HL-60/S4 treated with phorbol 12-myristate 13-acetate at 8.2 ng/mL for 4 days and 3 days (cell line): ENCODE measurements at regions not wholly inside any gene's neighbourhood (a gene's known extent, or its start where the extent isn't known, plus 50 kb on each side); places are given as distances from the start of the nearest gene placed in this dataset.

Experiments
- in situ Hi-C: fragments of 300-500 bp; cut with MboI; formaldehyde crosslinking; loops from 2 replicates; pipeline ENCODE4 v1.15.0; 2022; ENCODE audit warnings: low sequenced_read_pairs

DNA sequence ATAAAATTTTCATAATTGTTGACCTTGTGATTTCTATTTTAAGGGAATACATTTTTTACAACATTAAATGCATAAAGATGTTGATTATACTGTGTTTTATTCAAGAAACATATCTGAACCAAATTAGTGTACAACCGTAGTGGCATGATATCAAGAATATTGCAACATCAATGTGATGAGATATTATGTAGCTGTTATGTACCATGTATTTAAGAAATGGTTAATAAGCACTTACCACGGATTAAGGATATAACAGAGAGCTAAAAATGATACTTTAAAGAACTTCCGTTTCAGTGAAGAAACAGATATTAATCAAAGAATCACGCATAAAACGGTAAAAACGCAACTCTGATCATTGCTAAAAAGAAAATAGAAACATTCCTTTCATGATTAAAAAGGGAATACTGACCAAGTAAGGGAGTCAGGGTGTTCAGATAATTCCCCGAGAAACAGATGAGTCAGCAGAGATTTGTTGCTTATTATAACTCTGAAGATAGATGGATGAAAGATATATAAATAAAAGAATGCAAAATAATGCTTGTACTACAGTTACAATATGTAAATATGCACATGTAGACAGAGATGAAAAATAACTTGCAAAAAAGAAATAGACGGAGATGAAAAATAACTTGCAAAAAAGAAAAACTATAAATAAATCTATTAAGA lies 281.9 kb upstream of the MAF start:
- in situ Hi-C loops = loop anchor here (25.0 kb wide), 1 partner anchor 95 kb away; no protein-coding TSS in a partner anchor

DNA sequence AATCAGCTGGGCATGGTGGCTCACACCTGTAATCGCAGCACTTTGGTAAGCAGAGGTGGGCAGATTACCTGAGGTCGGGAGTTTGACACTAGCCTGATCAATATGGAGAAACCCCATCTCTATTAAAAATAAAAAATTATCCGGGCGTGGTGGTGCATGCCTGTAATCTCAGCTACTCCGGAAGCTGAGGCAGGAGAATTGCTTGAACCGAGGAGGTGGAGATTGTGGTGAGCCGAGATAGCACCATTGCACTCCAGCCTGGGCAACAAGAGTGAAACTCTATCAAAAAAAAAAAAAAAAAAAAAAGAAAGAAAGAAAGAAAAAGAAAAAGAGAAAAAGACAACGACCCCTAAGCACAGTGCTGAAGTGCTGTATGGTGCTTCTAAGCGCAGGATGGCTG lies 280.6 kb upstream of the MAF start:
- in situ Hi-C loops = loop anchor here (25.0 kb wide), 1 partner anchor 94 kb away; no protein-coding TSS in a partner anchor

DNA sequence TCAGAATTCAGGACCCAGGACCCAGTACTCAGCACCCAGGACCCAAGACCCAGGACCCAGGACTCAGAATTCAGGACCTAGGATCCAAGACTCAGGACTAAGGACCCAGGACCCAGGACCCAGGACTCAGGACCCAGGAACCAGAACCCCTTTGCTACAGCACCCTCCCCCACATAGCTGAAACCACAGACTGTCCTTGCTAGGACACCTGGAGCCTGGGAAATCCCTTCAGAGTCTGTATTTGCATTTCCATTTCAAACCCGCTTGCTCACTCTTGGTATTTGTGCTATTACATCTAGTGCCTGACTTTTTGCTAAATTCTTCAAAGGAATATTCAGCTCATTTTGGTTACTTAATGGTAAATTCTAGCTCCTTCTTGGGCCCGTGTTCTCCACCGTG lies 275.8 kb upstream of the MAF start:
- in situ Hi-C loops = loop anchor here (25.0 kb wide), 1 partner anchor 89 kb away; no protein-coding TSS in a partner anchor

DNA sequence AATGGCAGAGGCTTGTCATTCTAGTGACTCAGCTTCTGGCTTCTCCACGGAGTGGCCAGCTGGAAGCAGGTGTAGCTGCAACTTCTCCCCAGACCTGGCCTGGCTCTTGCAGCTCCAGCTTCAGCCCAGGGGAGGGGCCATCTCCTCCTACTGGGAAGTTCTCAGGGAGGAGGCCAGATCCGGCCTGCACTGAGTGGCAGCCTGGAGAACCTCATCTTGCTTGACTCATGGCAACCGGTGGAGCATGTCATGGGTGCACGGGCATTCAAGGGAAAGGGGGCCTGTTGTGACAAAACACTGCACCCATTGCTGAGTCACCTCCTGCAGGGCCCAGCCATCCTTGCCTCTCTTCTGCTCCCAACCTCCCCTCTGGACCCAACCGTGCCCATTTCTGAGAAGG lies 273.9 kb upstream of the MAF start:
- in situ Hi-C loops = no loop called here

DNA sequence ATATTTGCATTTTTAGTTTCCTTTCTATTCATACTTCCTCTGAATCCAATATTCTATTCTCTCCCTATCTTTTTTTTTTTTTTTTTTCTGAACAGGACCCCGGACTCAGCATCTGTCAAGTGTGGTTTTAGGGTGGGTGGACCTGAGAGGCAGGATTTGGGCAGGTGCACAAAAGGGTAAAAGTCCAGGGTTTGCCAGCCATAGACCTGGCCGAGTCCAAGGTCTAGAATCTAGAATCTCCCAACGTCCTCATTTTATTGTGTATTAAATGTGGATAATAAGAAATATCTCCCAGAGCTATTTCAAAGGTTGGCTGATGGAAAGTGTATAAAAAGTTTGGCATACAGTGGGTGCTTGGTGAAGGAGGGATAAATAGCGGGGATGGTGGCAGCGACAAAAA lies 273.3 kb upstream of the MAF start:
- in situ Hi-C loops = no loop called here

DNA sequence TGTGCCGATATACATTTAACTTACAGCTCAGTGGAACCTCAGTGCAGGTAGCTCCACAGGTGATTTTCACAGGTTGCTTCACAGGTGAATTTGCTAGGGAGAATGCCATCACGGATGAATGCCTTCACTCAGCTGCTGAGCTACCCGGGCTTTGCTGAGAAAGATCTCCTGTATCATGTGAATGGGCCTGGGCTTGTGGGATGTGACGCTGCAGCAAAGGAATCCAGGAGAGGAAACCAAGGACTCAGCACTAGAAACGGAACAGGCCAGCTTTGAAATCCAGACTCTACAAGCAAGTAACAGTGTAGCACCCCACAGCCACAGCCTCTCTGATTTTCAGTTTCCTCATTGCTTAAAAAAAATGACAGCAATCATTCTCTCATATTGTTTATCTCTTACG lies 271.4 kb upstream of the MAF start:
- in situ Hi-C loops = no loop called here

DNA sequence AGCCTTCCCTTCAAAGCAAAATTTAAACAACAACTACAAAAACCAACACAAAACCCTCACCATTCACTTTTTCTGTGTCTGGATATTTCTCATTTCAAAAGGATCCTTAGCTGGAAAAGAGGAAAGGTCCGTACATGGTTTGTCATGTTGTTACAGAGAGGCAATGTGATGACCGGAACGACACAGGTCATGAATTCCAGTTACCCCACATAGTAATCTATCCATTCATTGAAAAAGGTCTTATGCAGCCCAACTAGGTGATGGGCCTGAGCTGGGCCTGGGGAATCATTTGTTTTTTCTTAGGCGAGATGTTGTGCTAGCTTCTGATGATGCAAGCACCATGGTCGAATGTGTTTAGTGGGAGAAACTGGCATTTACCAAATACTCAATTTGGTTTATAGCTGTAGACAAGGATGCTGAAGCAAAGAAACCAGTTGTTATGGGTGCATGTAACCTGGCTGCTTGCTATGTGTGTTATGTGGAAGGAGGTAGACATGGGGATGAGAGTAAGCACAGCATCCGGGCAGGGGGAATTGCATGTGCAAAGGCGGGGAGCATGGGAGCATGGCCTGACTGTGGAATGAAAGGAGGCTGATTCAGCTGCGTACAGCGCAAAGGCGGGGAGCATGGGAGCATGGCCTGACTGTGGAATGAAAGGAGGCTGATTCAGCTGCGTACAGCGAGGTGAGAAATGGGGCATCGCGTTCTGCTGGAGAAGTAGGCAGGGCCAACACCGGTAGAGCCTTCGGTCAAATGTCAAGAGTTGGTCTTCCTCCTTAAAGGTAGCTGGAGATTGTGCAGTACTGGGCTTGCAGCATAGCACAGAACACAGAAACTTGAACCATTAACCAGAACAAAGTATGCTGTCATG lies 269.7 kb upstream of the MAF start:
- in situ Hi-C loops = no loop called here

GRCh38 chr16:79869304-79870015 lies 268.9 kb upstream of the MAF start:
- in situ Hi-C loops = no loop called here

DNA sequence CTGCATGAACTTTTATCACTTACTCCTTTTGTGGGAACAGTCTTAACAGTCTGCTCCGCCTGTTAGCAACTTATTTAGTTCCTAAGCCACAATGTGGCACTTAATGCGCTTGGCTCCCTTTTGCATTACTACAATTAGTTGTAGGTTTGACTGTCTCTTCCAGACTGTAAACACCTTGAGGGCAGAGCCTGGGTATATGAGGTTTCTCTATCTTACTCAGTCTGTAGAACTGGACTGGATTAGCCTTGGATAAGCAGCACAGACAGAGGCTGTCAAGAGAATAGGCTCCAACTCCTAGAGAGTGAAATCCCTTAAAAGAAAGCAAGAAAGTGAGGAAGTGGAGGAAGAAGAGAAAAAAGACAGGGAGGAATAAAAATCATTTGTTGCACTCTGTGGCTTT lies 268.3 kb upstream of the MAF start:
- in situ Hi-C loops = no loop called here

DNA sequence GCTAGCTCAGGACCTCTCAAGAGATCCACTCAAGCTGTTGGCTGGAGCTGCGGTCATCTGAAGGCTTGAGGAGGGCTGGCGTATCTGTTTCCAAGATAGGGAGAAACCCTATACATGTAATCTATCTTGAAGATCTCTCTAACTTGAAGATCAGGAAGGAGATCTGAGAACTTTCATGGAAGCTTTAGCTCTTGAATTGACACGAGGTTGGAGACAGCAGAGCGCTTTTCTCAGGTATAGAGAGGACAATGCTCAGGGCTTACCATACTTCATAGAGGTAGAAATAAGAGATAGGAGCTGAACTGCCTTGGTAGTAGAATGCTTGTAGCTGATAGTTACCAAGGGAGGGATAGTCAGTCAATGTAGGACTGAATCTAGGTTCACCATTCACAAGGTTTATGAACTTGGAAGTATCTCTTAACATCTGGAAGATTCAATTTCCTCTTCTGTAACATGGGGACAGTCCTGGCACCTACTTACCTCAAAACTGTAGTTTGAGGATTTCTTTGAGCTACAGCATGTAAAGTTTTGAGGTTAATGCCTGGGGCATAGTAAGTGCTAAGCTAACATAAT lies 267.0 kb upstream of the MAF start:
- in situ Hi-C loops = no loop called here

DNA sequence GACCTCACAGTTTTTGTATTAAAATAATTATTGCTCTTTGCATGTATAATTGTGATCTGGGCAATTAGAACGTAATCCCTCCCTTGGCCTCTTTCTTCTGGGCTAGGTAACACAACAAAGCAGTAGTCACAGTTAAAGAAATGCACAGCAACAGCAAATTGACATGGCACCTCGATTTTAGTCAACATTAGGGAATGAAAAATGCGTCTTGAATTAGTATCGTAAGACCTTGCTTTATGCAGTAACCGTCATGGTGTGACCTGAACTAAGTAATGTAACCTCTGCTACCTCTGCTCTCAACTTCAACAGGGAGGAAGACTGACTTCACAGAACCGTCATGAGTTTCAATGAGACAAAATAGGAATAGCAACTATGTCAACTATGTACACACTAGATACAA lies 265.4 kb upstream of the MAF start:
- in situ Hi-C loops = no loop called here

DNA sequence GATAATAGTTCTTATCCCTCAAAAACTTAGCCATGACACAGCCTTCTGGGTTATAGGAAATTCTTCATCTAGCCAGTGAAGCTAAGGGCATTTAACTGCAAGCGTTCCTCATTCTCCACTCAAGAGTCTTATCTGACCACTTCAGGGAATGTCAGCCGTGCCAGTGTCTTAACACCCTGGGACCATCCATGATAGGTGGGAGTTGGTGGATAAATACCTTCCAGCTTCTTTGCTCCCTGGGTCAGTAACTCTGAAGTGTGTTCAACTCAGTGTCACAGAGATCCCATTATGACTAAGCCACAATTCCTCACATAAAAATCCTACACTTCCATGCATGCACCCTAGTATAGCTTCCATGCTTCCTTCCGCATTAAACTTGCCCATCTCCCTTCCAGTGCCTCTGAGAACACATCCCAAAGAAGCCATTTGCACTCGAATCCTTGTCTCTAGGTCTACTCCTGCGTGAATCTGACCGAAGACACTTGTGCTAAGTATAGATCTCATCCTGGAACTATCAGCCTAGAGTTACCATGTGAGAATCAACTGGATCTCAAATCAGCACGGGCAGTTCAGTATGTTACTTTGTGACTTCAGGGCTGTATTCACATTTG lies 264.3 kb upstream of the MAF start:
- in situ Hi-C loops = no loop called here

DNA sequence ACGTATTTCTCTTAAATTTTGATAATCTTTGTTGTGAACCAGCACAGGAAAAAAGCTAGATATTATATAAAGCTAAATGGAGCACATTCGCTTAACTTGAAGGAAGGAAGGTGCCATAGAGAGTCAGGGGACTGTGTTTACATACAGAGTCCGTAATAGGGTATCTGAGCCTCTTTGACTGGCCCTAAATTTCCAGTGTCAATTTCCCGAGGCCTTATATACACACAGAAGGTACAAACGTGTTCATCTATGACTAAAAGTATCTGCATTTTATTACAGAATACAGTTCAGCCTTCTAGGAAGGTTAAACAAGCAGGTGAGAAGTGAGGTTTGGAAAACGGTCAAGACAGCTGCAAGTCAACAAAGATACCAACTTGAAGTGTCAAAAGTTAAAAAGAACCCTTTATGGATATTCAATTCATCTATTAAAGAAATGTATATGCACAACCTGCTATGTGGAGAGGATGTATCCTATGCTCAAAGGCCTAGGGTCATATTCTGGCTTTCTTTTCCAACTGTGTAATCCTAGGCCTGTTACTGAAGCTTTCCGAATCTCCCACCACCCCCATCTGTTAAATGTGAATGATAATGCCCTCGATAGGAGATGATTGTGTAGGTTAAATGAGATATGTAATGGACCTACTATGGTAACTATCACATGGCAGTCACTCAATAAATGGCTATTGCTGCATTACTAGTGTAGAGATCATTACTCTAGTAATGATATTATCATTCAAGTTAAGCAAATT lies 263.7 kb upstream of the MAF start:
- in situ Hi-C loops = no loop called here

- in situ Hi-C loops = no loop called here
Observed at GRCh38 chr16:79863128-79864031, 262.8 kb upstream of the MAF start.

- in situ Hi-C loops = no loop called here
Observed at GRCh38 chr16:79862601-79863000, 262.1 kb upstream of the MAF start.

- in situ Hi-C loops = no loop called here
Observed at GRCh38 chr16:79856581-79856980, 256.0 kb upstream of the MAF start.

- in situ Hi-C loops = no loop called here
Observed at GRCh38 chr16:79850348-79850747, 249.8 kb upstream of the MAF start.

DNA sequence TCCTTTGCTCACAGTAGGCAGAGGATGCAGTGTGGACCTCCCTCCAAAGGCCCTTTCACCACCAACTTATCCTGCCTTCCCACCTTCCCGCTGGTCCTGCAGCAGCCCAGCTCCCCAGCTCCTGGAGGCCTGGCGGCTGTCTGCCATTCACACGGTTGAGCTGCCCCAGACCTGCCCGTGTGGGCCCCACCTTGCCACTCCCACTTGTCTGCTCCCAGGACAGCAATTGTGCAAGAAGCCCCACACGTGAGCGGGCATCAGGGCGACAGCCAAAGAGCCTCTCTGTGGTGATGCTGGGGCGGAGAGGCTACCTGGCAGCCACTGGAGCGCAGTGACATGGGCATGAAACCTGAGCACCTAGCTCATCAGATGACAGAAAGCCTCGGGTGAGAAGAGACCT lies 248.6 kb upstream of the MAF start:
- in situ Hi-C loops = no loop called here

- in situ Hi-C loops = no loop called here
Observed at GRCh38 chr16:79848719-79849118, 248.2 kb upstream of the MAF start.
